ENCODE measurements at regions not wholly inside any gene's neighbourhood (a gene's known extent, or its start where the extent isn't known, plus 50 kb on each side); places are given as distances from the start of the nearest gene placed in this dataset.
A peak's percentile ranks its signal among the peaks of the same experiment; 100 is the strongest.

GRCh38 chr21:24895885-24896734, 711.2 kb downstream of the MRPL39 start:
- DNase-seq = no peak
- peak; percentile 57 for TF ChIP-seq CTCF (IDR thresholded peaks at IDR 0.05; ENCODE audit: borderline replicate concordance)
- H3K36me3 ChIP-seq = no peaks in the 10 kb centered on the region
- H3K27ac ChIP-seq (replicated peaks) = no peak overlapping the region
- H3K27me3 ChIP-seq (ENCODE audit: low read depth) = no peaks in the 10 kb centered on the region
- no peak overlapping the region for H3K4me3 ChIP-seq
- peaks cover 3% of the 10 kb centered on the region for H3K9me3 ChIP-seq (replicated peaks)
- no peaks in the 10 kb centered on the region for H3K4me1 ChIP-seq
- intact Hi-C loops (cut with micrococcal nuclease) = no loop called here

- no peaks in the 10 kb centered on the region for H3K4me1 ChIP-seq
- H3K36me3 ChIP-seq = no peaks in the 10 kb centered on the region
- TF ChIP-seq CTCF (IDR thresholded peaks at IDR 0.05; ENCODE audit: borderline replicate concordance) = no peak
- no peak for DNase-seq
- H3K9me3 ChIP-seq (replicated peaks) = no peaks in the 10 kb centered on the region
- H3K4me3 ChIP-seq = no peak overlapping the region
- H3K27ac ChIP-seq (replicated peaks) = no peak overlapping the region
- intact Hi-C loops (cut with micrococcal nuclease) = no loop called here
- no peaks in the 10 kb centered on the region for H3K27me3 ChIP-seq (ENCODE audit: low read depth)
Observed at GRCh38 chr21:24894324-24894723, 713.0 kb downstream of the MRPL39 start.

- no peak for DNase-seq
- H3K9me3 ChIP-seq (replicated peaks) = no peaks in the 10 kb centered on the region
- intact Hi-C loops (cut with micrococcal nuclease) = no loop called here
- no peaks in the 10 kb centered on the region for H3K36me3 ChIP-seq
- no peaks in the 10 kb centered on the region for H3K4me1 ChIP-seq
- H3K27me3 ChIP-seq (ENCODE audit: low read depth) = no peaks in the 10 kb centered on the region
- no peak overlapping the region for H3K4me3 ChIP-seq
- no peak overlapping the region for H3K27ac ChIP-seq (replicated peaks)
- TF ChIP-seq CTCF (IDR thresholded peaks at IDR 0.05; ENCODE audit: borderline replicate concordance) = no peak
Observed at GRCh38 chr21:24890021-24890420, 717.3 kb downstream of the MRPL39 start.

GRCh38 chr21:24881506-24881905, 725.8 kb downstream of the MRPL39 start:
- Histone ChIP-seq H3K9me3 (replicated peaks) (no peaks in the 10 kb centered on the region), H3K27me3 (ENCODE audit: low read depth) (no peaks in the 10 kb centered on the region), H3K36me3 (no peaks in the 10 kb centered on the region), H3K4me3 (no peak overlapping the region), H3K27ac (replicated peaks) (no peak overlapping the region), H3K4me1 (no peaks in the 10 kb centered on the region)
- intact Hi-C loops (cut with micrococcal nuclease) = no loop called here
- TF ChIP-seq CTCF (IDR thresholded peaks at IDR 0.05; ENCODE audit: borderline replicate concordance) = no peak
- DNase-seq = no peak

GRCh38 chr21:24870633-24871032, 736.6 kb downstream of the MRPL39 start:
- Histone ChIP-seq H3K27me3 (ENCODE audit: low read depth) (no peaks in the 10 kb centered on the region), H3K4me3 (no peak overlapping the region), H3K4me1 (no peaks in the 10 kb centered on the region), H3K36me3 (no peaks in the 10 kb centered on the region), H3K9me3 (replicated peaks) (peaks cover 21% of the 10 kb centered on the region), H3K27ac (replicated peaks) (no peak overlapping the region)
- DNase-seq = no peak
- no peak for TF ChIP-seq CTCF (IDR thresholded peaks at IDR 0.05; ENCODE audit: borderline replicate concordance)
- intact Hi-C loops (cut with micrococcal nuclease) = no loop called here

All from left ventricle myocardium inferior (tissue), 1 donor.